ENCODE measurements at regions not wholly inside any gene's neighbourhood (a gene's known extent, or its start where the extent isn't known, plus 50 kb on each side); places are given as distances from the start of the nearest gene placed in this dataset.
"Not testable (repeated sequence)": the region's sequence is repeated elsewhere in the genome, so short reads cannot be mapped to it uniquely, and the experiment has no call there.

DNA sequence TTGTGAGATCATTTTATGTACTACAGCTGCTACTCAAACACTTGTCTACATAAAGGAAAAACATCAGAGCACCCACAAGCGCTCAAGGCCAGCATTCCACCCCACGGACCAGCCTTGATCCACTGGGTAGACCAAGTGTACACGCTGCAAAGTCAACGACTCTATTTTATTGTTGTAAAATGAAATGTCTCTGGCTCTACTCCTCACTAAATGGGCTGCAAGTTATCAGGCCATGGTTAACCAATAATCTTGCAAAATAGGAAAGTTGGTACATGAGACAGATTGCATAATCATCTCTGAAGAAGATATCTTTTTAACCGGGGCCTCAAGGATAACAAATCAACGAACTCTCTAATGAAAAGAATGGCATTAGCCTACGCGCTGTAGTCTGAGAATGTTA lies 69.9 kb upstream of the FOXN3 start:
- DNase-seq (ENCODE audit: low spot score), result no peak

DNA sequence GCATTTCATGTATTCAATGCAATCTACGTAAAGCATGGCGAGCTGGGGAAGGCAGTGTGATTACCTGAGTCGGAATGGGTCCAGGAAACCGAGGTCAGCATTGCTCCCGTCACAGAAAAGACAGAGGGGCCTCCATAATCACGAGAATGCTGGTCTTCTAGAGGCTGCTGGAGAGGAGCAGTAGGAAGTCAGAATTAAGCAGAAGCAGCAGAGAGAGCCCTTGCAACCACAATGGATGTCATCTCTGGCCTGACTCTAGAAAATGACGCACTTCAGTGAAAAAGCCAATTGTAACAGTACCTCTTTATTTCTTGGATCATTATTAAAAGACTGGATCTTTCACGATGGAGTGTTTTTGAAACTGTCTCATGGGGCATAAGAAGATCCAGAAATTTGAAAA lies 69.5 kb upstream of the FOXN3 start:
- DNase-seq (ENCODE audit: low spot score), result no peak

DNA sequence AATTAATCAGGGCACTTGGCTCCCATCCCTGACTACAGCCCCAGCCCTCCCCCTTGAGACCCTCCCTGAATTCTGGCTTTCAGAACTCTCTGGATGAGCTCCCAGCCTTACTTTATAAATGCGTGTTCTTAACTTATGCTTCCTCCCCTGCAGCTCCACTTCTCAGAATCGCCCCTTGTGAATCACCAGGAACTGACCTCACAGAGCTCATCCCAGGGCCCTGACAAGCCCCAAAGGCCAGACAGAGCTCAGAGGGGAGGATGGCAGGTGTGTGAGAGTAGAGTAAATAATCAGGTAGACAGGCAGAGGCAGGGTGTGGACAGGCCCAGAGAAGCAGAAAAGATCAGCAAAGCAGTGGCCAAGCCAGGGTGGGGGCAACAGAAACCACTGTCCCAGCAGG lies 68.2 kb upstream of the FOXN3 start:
- no peak for DNase-seq (ENCODE audit: low spot score)

- DNase-seq (ENCODE audit: low spot score), result no peak
Measured at GRCh38 chr14:89484051-89484844, 67.2 kb upstream of the FOXN3 start.

GRCh38 chr14:89481196-89481595 lies 64.2 kb upstream of the FOXN3 start:
- no peak for DNase-seq (ENCODE audit: low spot score)

DNA sequence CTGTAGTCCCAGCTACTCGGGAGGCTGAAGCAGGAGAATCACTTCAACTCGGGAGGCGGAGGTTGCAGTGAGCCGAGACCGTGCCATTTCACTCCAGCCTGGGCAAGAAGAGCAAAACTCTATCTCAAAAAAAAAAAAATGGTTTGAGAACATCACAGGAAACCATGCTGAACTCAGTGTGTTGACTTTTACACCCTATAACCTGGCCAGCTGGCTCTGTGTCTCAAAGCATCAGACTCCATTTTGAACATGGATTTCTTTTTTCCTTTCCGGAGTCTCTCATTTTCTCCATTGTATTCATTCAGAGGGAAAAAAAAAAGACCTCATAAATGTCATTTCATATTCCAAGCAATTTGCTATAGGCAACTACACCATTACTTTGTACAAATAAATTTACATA lies 63.2 kb upstream of the FOXN3 start:
- DNase-seq (ENCODE audit: low spot score), result no peak

- no peak for DNase-seq (ENCODE audit: low spot score)
Measured at GRCh38 chr14:89479802-89480201, 62.8 kb upstream of the FOXN3 start.

DNA sequence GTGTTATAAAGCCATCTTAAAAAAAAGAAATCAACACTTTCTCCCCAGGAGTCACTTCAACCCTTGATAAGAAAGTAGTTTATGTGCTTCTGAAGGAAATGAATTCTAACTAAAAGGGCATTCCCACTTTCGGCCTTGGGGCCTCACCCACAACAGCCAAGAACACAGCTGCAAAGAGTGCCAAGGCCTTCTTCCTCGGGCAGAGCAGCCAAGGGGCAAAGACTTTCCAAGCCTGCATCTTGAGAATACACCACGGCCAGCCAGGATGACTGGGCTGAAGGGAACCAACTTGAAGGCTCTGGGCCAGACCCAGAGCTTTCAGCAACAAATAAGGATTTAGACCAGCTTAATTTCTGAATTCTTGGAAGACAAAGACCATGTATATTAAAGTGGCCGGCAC lies 60.4 kb upstream of the FOXN3 start:
- DNase-seq (ENCODE audit: low spot score), result no peak

DNA sequence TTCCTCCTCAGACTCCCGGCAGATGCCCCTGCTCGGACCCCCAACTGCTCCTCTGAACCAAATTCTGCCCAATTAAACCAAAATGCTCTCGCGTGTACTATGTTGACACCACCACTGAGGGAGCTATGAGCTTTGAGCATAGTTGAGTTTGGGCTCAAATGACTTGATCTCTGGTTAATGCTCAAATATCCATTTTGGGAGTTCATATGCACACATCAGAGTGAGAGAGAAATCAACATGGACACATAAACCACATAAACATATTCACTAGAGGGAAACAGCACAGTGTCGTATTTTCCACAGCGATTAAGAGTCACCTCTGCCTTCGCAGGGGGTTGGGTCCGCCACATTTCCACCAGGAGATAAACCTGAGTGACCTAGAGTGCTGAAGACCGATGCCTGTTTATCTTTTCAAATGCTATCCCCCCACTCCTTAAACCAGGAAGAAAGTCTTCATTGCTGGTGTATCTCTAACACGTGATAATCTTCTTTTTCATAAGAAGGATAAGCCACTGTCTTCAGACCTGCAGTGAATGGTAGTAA lies 59.4 kb upstream of the FOXN3 start:
- DNase-seq (ENCODE audit: low spot score), result no peak

DNA sequence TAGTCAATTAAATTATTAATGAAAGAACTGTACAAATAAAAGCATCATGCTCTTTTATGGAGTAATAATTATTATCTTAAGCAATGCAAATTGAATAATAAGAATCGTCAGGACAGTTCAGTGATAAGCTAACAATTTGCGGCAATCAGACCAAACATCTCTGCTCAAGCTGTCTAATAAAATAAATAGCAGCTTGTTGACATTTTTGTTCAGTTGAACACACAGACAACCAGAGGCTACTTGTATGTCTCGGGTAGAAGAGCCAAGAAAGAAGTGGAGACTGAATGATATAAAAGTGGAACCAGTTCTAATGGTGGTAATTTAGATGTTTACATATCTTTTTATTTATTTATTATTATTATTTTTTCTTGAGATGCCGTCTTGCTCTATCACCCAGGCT lies 57.4 kb upstream of the FOXN3 start:
- DNase-seq (ENCODE audit: low spot score), result no peak

- no peak for DNase-seq (ENCODE audit: low spot score)
Measured at GRCh38 chr14:89473989-89474388, 57.0 kb upstream of the FOXN3 start.

- DNase-seq (ENCODE audit: low spot score), result no peak
Measured at GRCh38 chr14:89473569-89473968, 56.5 kb upstream of the FOXN3 start.

GRCh38 chr14:89470401-89470800 lies 53.4 kb upstream of the FOXN3 start:
- no peak for DNase-seq (ENCODE audit: low spot score)

GRCh38 chr14:89469210-89470198 lies 52.5 kb upstream of the FOXN3 start:
- no peak for DNase-seq (ENCODE audit: low spot score)

DNA sequence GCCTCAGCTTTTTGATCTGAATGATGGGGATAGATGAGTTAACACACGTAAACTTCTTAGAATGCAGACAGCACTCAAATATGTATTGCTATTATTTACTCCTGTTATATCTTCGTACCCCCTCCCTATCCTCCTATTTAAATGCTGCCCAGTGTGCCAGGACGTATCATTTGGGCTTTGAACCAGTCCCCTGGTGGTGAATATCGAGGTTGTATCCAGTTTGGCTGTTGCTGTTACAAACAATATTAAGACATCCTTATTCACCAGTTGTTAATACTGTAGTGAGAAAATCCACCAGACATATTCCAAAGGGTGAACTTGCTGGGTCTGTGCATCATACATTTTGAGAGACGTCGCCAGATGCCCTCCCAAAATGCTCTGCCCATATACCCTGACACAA lies 51.5 kb upstream of the FOXN3 start:
- no peak for DNase-seq (ENCODE audit: low spot score)

DNA sequence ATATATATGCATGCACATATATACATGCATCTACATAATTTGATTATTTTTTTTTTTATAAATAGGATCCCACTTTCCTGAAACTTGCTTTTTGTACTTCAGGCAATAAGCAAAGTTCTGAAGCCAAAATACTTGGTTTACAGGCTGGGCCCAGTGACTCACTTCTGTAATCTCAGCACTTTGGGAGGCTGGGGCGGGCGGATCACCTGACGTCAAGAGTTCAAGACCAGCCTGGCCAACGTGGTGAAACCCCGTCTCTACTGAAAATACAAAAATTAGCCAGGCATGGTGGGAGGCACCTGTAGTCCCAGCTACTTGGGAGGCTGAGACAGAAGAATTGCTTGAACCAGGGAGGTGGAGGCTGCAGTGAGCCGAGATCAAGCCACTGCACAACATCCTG lies 51.0 kb upstream of the FOXN3 start:
- DNase-seq (ENCODE audit: low spot score), result not testable (repeated sequence)

- DNase-seq (ENCODE audit: low spot score), result no peak
Measured at GRCh38 chr14:89466944-89467343, 49.9 kb upstream of the FOXN3 start.

Measured in D341Med (cell line).